Forelimb muscle (tissue), 1 donor: ENCODE measurements at regions not wholly inside any gene's neighbourhood (a gene's known extent, or its start where the extent isn't known, plus 50 kb on each side); places are given as distances from the start of the nearest gene placed in this dataset.
"Not testable (repeated sequence)": the region's sequence is repeated elsewhere in the genome, so short reads cannot be mapped to it uniquely, and the experiment has no call there.

Source experiments
- DNase-seq: peaks from one replicate; pipeline ENCODE4 v3.0.0-alpha.2; 2013; ENCODE audit warnings: low read depth

GRCh38 chr6:85016726-85017125 lies 252.3 kb upstream of the TBX18 start:
- DNase-seq: no peak

GRCh38 chr6:85015396-85015990 lies 251.1 kb upstream of the TBX18 start:
- DNase-seq: peak; percentile 71

- no peak for DNase-seq
These were observed 246.5 kb upstream of the TBX18 start for GRCh38 chr6:85010865-85011264.

DNA sequence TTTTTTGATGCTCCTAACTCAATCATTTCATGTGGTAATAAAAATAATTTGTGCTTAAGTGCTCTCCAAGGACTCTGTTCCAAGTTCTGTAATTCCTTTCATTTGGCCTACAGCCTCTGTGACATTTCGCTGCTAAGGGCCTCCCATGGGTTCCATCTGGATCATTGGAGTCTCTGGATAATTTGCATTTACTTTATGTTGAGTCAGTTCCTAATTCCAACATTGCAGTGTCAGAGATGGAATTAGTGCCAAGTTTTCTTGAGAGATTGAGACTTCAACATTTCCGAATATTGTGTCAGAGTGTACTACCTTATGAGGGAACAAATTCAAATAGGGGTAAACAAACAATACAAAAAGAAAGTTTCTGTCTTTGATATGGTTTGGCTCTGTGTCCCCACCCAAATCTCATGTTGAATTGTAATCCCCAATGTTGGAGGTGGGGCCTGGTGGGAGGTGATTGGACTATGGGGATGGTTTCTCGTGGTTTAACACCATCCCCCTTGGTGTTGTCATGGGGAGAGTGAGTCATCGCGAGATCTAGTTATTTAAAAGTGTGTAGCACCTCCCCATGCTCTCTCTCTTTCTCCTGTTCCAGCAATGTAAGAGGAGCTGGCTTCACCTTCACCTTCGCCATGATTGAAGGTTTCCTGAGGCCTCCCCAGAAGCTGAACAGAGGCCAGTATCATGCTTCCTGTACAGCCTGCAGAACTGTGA lies 244.1 kb upstream of the TBX18 start:
- DNase-seq: peak; percentile 75

DNA sequence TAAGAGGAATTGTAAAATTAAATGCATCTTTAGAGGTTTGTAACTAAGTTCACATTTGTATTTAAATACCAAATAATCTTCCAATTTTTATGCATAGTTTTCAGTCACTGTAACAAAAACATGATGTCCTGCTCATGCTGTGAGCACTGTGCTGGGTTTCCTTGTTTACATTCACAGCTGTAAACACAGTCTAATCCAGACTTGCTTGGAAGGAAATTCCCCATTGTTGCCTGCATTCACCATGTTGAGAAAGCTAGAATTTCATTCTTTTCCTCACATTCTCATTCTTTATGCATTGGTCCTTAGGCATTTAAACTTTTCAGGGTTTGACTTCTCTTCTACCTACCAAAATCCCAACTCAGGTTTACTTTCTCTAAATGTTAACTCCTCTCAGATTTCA lies 242.0 kb upstream of the TBX18 start:
- DNase-seq: no peak

- no peak for DNase-seq
These were observed 241.1 kb upstream of the TBX18 start for GRCh38 chr6:85005494-85005893.

- DNase-seq: peak; percentile 91
These were observed 240.1 kb upstream of the TBX18 start for GRCh38 chr6:85004361-85004995.

- DNase-seq: no peak
These were observed 238.4 kb upstream of the TBX18 start for GRCh38 chr6:85002847-85003246.

DNA sequence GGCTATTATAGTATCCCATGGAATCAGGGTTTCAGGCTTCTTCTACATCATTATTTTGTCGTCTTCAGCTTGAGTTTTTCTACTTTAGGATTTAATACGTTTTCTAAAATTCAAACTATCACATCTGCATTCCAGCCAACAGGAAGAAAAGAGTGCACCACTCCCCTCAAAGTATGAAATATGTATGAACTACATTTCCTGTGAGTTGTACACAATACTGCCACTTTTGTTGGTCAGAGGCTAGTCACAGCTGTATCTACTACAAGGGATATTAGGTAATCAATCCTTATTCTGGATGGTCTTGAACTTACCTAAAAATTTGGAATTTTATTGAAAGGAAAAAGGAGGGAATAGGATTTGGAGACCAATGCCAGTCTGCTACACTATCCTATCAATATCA lies 235.6 kb upstream of the TBX18 start:
- DNase-seq: no peak

DNA sequence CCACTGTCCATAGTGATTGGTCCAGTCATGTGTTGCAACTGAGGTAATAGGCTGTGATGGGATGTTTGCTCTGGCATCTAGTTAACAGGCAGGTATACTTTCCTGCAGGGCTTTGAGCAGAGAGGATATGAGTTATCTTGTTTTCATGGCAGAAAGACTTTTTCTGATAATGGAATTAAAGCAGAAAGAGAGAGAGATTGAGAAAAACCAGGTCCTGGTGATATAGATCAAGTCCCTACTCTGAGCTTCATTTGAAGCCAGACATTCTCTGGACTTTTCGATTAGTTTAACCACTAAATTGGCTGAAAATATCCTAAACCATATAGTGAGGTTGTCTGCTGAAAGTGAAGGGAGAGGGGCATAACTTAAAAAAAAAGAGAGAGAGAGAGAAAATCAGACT lies 233.8 kb upstream of the TBX18 start:
- no peak for DNase-seq

- DNase-seq: not testable (repeated sequence)
These were observed 224.4 kb upstream of the TBX18 start for GRCh38 chr6:84988766-84989165.

GRCh38 chr6:84985490-84985889 lies 221.1 kb upstream of the TBX18 start:
- not testable (repeated sequence) for DNase-seq

- no peak for DNase-seq
These were observed 215.1 kb upstream of the TBX18 start for GRCh38 chr6:84979541-84979940.

GRCh38 chr6:84977363-84977705 lies 212.9 kb upstream of the TBX18 start:
- no peak for DNase-seq

DNA sequence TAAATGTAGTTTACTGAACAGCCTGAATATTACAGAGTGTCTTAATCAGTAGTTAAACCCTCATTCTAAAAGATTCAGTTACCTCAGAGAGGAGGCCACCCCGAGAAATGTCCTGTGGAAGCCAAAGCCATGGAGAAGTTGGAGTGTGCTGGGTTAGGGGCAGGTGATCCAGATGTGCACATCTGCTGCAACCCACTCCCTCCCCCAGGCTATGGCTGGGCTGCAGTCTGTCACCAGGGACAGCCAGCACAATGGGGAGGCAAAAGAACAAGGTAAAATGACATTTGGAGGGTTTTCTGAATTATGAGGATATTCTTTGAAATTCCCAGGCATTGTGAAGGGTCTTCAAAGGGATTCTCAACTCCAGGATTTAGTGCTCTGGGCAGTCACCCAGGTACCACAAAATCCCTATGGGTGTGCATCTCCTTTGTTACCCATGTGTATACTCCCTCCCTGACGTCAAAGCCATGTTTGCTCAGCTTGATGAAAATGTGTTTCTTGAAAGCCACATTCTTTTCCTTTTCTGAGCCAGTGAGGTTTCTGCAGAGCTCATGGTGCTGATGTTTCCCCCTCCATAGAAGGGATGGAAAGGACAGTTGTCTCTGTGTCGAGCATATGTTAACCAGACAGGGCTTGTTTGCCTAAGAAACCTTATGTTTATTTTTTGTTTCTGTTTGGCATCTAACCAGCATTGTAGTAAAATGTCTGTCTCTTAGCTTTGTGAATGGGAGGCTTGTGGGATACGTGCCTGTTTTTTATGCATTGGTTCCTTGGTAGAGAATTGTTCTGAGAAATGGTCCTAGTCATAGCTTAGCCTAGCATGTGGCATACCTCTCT lies 212.3 kb upstream of the TBX18 start:
- DNase-seq: no peak

DNA sequence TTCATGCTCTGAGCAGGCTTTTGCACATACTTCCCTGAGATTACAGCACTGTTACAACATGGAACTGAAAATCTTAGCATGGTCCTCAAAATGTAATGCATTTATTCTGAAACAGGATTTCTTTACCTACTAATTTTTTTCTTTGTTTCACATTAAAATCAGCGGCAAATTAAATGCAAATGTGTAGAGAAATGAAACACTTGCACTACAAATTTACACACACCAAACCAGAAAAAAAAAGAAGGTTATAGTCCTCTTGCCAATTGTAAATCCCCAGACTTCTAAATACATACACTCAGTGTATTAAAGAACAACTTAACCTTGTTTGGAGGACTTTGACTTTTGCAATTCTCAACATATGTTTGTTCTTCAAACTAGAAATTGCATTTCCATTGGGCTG lies 210.9 kb upstream of the TBX18 start:
- no peak for DNase-seq

DNA sequence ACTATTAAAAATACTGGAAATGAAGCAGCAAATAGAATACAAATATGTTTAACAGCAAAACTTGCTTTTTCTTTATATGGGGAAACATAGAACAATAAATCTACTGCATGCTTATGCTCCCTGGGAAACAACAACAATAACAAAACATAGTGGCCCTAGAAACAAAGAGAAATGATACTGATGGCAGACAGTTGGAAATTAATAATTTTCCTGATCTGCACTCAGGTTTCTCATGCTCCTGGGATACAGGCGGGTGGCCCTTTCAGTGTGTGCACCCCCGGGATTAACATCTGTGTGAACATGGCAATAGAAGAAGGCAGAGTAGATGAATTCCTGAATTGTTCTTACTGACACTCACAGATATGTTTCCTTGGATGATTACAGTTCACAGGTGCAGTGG lies 209.2 kb upstream of the TBX18 start:
- no peak for DNase-seq

DNA sequence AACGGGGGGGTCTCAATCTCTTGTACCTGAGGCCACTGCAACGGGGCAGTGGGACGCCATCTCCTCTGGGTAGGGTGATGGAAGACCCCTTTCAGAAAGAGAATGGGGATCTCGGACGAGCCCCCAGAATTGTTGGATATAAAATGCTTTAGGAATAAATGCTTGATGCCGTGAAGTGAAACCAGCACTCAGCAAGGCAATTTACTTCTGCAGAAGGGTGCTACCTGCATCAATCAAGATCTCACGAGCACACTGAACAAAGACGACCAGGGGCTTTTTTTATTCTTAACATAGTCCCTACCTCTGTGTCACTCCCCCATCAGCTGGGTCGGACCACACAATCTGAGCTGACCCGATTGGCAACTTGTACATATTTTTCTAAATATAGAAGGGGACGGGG lies 203.6 kb upstream of the TBX18 start:
- no peak for DNase-seq

DNA sequence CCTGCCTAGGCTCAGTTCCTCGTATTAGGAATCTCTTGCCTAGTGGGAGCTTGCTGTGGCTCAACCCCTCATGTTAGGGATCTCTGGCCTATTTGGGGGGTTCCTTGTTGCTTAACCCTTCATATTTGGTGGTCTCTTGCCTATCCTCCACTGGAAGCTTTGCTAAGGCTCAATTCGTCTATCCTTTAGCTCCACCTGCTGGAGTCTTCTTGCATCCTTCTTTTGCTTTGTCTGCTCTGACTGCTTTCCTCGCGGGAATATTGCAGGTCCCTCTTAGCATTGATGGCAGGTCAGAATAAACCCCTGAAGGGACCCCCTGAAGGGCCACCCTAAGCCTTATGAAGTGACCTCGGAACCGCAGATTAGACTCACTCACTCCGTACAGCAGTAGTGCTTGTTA lies 203.0 kb upstream of the TBX18 start:
- no peak for DNase-seq

GRCh38 chr6:84953111-84953755 lies 188.8 kb upstream of the TBX18 start:
- no peak for DNase-seq

DNA sequence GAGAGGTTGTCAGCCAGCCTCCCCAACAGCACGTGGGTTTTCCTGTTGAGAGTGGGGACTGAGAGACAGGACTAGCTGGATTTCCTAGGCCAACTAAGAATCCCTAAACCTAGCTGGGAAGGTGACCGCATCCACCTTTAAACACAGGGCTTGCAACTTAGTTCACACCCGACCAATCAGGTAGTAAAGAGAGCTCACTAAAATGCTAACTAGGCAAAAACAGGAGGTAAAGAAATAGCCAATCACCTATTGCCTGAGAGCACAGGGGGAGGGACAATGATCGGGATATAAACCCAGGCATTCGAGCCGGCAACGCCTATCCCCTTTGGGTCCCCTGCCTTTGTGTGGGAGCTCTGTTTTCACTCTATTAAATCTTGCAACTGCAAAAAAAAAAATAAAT lies 180.5 kb upstream of the TBX18 start:
- DNase-seq: not testable (repeated sequence)

DNA sequence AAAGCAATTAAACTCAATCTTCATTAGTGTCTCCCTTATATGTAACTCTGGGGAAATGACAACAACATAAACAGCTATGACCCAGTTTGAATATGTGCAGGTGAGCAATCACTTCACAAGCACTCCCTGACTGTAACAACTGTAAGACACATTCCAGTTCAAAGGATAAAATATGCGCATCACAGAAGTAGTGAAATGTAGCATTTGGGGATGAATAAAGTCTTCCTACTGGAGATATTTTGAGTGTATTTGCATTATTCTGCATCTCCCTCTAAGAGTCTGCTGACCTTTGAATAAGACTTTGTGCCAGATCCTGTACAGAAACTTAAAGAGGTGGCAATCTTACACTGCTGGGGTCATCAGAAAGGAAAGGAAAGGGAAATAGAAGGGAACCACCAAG lies 179.5 kb upstream of the TBX18 start:
- no peak for DNase-seq
